Urothelium cell line (cell line): ENCODE measurements at regions not wholly inside any gene's neighbourhood (a gene's known extent, or its start where the extent isn't known, plus 50 kb on each side); places are given as distances from the start of the nearest gene placed in this dataset.
A peak's percentile ranks its signal among the peaks of the same experiment; 100 is the strongest.

Experiments
- DNase-seq: peaks from one replicate; pipeline ENCODE4 v3.0.0; 2011; ENCODE audit warnings: low spot score, mixed read lengths
- FAIRE-seq: peaks from 2 replicates; lab custom pipeline; 2011; peaks lifted over from hg19 to GRCh38; lab: Jason Lieb, UNC

DNA sequence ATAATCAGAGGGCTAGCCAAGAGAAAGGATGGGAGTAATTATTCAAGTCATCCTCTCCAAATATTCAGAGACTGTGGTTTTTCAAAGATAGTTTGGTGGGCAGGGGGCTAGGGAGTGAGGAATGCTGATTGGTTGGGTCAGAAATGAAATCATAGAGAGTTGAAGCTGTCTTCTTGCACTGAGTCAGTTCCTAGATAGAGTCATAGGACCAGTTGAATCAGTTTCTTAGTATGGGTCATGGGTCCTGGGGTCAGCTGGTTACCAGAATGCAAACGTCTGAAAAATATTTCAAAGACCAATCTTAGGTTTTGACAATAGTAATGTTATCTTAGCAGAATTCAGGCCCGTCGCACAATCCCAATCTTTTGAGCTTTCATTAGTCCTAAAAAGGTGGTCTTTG, 171.4 kb upstream of the SPATS2L start:
- FAIRE-seq, result no peak

DNA sequence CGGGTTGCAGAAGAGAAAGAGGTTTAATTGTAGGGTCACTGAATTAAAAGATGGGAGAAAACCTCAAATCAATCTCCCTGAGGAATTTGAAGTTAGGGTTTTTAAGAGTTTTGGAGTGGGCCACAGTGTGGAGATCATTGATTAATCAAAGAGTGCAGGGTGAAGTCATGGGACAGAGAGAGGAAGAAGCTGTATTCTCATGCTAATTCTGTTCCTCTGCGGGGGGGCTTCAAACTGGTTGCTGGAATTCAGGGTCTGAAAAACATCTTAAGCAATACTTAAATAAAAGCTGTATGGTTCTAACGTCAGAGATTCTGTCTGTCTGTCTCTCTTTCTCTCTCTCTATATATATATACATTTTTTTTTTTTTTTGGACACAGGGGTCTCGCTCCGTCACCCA, 169.8 kb upstream of the SPATS2L start:
- FAIRE-seq, result no peak

More for the DNA sequence above, 171.4 kb upstream of the SPATS2L start:
- no peak for DNase-seq

GRCh38 chr2:200137271-200137670, 169.2 kb upstream of the SPATS2L start:
- FAIRE-seq, result no peak
- DNase-seq, result no peak

More for the DNA sequence above, 169.8 kb upstream of the SPATS2L start:
- DNase-seq, result no peak

DNA sequence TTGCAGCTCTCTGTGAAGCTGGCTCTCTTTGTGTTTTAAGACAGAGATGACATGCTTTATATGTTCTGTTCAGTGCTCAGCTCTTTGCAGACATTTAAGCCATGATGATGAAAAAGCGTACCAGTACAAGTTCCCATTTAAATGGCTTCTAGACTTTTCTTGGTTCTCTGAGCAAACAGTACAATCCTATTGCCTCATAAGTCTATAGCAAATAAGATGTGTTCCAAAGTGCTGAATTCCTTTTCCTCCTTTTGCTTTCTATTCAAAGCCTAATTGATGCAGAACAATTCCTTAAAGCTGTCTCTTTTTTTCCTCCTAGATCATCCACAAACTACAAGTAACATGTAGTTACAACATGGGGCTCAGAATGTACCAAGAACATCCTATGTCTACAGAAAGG, 168.8 kb upstream of the SPATS2L start:
- DNase-seq (no peak), FAIRE-seq (no peak)

GRCh38 chr2:200138391-200139124, 167.9 kb upstream of the SPATS2L start:
- DNase-seq (no peak), FAIRE-seq (no peak)

- FAIRE-seq (no peak), DNase-seq (no peak)
These were observed 161.9 kb upstream of the SPATS2L start for GRCh38 chr2:200144571-200144970.

DNA sequence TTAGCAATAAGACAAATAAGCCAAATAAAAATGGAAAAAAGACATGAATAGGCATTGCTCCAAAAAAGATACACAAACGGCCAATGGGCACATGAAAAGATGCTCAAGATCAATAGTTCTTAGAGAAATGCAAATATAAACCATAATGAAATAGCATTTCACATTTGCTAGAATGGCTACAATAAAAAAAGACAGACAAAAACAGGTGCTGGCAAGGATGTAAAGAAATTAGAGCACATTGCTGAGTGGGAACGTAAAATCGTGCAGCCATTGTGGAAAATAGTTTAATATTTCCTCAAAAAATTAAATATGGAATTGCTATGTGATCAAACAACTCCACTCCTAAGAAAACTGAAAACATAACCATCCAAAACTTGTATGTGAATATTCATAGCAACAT, 160.0 kb upstream of the SPATS2L start:
- FAIRE-seq, result no peak
- no peak for DNase-seq

DNA sequence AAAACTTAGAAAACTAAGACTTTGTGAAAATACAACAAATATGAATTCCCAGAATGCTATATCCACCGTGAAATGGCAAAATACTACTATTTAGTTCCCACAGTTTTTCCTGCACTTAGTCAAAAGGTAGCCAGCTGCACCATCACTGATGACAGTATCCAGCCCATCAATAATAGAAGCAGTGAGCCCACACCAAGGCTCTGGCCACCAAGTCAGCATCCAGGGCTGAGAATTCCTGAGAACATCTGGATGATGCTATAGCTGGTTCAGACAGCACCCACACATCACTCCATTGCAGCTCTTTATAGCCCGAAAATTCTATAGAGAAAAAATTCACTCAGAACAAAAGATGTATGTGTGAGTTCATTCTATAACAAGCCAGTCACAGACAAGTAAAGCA, 159.1 kb upstream of the SPATS2L start:
- FAIRE-seq (no peak), DNase-seq (no peak)

- DNase-seq, result no peak
These were observed 158.1 kb upstream of the SPATS2L start for GRCh38 chr2:200148366-200148765.

GRCh38 chr2:200150411-200151086, 155.9 kb upstream of the SPATS2L start:
- no peak for FAIRE-seq

More at GRCh38 chr2:200148366-200148765, 158.1 kb upstream of the SPATS2L start:
- no peak for FAIRE-seq

DNA sequence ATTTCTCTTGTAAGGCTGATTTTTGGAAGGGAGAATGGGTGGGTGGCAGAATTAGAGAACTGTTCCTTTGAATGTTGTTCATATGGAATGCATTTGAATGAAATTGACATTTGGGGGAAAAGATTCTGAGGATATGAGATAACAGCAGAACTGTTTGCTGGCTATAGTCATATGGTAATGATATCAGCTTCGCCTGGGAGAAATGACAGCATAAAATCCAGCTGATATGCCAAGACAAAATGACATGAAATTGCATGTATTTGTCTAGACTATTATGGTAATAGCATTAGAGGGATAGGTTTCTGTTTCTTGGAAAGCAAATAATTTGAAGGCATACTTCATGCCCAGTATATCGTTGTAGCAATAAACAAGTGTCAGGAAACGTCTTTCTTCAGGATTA, 150.8 kb upstream of the SPATS2L start:
- FAIRE-seq (no peak), DNase-seq (no peak)

More at GRCh38 chr2:200150411-200151086, 155.9 kb upstream of the SPATS2L start:
- no peak for DNase-seq

GRCh38 chr2:200156166-200156835, 150.2 kb upstream of the SPATS2L start:
- FAIRE-seq, result no peak

DNA sequence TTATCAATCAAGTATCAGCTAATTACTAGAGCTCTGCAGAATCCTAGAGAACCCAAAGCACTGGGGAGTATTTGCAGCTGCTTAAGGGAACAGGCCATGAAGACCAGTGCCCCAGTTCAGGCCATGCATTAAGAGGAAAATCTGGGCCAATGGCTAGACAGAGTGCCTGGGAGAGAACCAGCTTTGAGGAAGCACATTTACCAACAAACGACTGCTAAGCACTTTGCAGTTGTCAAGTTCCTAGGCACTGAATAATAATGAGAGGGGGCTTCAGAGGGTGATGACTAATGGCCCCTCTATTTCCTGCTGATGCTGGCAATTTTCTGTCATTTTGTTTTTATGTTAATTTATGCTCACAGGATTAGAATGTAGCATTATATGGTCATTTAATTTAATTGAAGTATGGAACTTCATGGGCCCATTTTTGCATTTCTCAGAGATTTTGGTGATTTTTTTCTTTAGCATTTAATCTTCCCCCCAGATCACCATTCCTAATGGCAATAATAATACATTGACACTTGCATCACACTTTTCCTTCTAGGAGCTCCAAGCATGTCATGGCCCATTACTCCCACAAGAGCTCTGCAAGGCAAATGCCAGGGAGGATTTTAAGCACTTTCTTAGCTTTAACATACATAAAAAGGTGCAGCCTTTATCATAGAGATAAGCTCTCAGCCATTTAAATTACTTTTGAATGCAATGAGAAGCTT, 147.7 kb upstream of the SPATS2L start:
- FAIRE-seq (no peak), DNase-seq (no peak)

More at GRCh38 chr2:200156166-200156835, 150.2 kb upstream of the SPATS2L start:
- DNase-seq, result peak; percentile 51

DNA sequence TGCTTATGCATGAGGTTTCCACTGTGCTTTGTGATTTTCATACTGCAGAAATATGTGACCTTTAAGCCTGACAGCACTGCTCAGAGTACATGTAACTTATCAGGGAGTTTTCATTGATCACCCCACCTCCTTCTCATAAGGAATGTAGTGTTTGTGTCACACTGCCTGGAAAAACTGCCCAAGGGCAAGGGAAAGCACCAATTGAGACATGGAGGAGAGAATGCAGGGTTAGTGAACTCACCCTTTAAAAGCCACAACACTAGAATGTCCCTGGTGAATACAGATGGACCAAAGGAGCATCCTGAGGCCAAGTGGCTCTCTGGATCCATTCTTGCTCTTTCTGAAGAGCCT, 147.2 kb upstream of the SPATS2L start:
- DNase-seq (no peak), FAIRE-seq (no peak)

DNA sequence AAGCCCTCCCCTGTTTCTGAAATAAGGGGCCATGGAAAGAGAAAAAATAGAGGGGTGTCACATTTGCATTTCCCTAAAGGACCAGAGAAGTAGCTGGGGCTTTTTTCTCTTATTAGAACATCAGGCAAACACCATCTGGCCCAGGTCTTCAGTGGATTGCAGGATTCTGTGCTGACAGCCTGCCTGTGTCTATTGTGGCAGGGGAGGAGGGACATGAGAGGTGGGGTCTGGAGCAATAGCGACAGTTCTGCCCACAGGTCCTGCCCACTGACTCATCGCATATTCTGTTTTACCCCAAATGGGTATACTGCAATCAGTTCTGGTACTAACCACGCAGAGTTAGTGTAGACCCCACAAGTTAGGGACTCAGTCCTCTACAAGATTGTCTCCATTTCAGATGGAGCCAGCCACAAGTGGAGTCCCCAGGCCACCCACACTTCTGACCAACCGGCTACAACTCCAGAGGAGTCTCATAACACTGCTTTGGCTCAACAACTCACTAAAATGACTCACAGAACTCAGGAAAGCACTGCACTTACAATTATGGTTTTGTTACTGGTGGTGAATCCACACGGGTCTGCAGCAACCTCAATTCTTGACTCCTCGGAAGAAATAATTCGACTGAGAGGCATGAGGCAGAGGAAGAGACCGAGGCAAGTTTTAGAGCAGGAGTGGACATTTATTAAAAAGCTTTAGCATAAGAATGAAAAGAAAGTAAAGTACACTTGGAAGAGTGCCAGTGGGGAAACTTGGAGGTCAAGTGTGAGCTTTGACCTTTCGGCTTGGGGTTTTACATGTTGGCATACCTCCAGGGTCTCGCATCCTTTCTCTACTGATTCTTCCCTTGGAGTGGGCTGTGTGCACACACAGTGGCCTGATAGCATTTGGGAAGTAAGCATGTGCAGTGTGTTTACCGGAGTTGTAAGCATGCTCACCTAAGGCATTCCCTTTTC, 146.4 kb upstream of the SPATS2L start:
- FAIRE-seq, result no peak
- DNase-seq, result no peak

DNA sequence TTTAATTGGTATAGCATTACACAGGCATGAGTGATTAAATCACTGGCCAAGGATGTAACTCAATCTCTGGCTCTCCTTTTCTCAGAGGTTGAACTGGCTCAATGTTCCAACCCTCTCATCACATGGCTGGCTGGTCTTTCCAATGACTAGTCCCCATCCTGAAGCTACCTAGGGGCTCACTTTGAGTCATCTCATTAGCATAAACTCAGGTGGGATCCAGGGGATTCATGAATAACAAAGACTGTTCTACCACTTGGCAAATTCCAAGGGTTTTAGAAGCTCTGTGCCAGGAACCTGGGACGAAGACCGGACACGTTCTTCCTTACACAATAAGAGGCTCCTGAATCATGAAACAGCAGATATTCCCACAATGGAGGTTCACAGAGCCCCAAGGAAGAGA, 145.0 kb upstream of the SPATS2L start:
- no peak for FAIRE-seq

GRCh38 chr2:200165687-200166086, 140.8 kb upstream of the SPATS2L start:
- FAIRE-seq, result no peak

More for the DNA sequence above, 145.0 kb upstream of the SPATS2L start:
- DNase-seq, result no peak

DNA sequence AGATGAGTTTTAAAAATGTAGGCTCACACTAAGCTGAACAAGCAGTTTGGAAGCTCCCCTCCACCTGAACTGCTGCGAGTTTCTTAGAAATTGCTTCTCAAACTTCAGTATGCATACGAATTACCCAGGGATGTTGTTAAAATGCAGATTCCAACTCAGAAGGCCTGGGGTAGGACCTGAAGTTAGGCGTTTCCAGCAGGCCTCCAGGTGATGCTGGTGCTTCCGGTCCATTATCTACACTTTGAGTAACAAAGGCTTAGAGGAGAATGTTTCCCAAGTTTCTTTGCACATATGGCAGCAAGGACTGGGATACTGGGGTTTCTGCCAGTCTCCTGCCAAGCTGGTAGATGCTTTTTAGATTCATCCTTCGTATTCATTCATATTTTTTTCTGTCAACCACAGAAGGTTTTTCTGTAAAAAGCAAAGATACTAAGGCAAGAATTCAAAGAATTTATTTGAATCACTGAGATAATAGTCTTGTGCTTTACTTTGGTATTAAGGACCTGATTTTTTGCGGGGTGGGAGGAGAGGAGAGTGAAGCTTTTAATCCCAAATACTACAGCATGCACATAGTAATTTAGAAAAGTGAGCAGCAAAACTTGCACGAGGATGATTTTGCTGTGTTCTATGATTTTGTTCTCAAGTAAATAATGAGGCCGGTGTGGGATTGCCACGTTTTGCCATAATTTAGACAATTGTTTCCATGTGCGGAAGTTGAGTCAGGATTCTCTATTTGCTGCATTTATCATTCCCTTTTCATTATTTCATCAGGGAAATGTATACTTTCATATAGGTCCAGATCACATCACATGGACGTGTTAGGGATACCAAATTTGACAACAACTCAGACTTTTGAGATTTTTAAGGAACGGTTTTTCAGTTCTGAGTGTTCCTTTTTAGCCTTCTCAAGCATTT, 137.6 kb upstream of the SPATS2L start:
- no peak for FAIRE-seq
- no peak for DNase-seq

More at GRCh38 chr2:200165687-200166086, 140.8 kb upstream of the SPATS2L start:
- DNase-seq, result no peak

DNA sequence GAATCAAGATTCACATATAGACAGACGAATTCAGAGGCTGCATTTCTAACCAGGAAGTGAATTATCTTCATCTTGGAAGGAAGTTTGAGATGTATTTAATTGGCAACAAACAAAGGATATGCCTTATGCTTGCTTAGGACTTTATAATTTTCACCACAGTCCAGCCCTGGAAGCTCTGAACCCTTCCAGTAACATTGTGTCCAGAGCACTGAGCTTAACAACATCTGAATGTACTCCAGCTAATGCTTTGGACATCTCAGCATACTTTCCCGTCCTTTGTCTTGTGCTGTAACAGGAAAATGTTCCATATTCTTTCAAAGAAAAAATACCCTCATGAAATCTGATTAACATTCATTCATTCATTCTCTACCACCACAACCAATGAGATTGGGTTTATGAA, 136.3 kb upstream of the SPATS2L start:
- FAIRE-seq (no peak), DNase-seq (no peak)
